Adrenal gland (tissue), 9 donors: ENCODE measurements at regions not wholly inside any gene's neighbourhood (a gene's known extent, or its start where the extent isn't known, plus 50 kb on each side); places are given as distances from the start of the nearest gene placed in this dataset.

Source experiments
- DNase-seq, 7 donors: peaks; one replicate each; pipeline ENCODE4 v3.0.0-alpha.2; 2019 to 2020
- H3K27ac ChIP-seq, 5 donors: fragments of 200-600 bp; sonication (generic) in 4 of 5; 1 replicate in 3 of 5; 2 replicates in 2 of 5; pipeline versions ENCODE4 v1.5.1 to v1.8.0; 2016 to 2020; ENCODE audit warnings: mild to moderate bottlenecking in 1 of 5
- H3K27me3 ChIP-seq: fragments of 200-600 bp; 2 replicates; pipeline ENCODE4 v1.8.0; 2021
- H3K36me3 ChIP-seq, 2 donors: fragments of 200-600 bp; replicated peaks in 1 of 2; 1 replicate in 1 of 2; 2 replicates in 1 of 2; pipeline versions ENCODE4 v1.5.1 to v1.8.0; 2018 to 2022
- H3K4me1 ChIP-seq, 2 donors: fragments of 200-600 bp; replicated peaks in 1 of 2; 1 replicate in 1 of 2; 2 replicates in 1 of 2; pipeline versions ENCODE4 v1.5.1 to v1.8.0; 2018 to 2021
- H3K4me3 ChIP-seq, 4 donors: fragments of 200-600 bp; sonication (generic) in 3 of 4; one replicate each; pipeline ENCODE4 v1.5.1; 2016 to 2018
- H3K9me3 ChIP-seq, 3 donors: fragments of 200-600 bp; sonication (generic) in 1 of 3; replicated peaks in 1 of 3; 1 replicate in 2 of 3; 2 replicates in 1 of 3; pipeline versions ENCODE4 v1.5.1 to v1.8.0; 2016 to 2021
- POLR2A ChIP-seq, 2 donors: fragments of 450-650 bp; IDR thresholded peaks; one replicate each; pipeline ENCODE4 v1.6.1; 2017; ENCODE audit warnings: antibody characterized with exemption in 2 of 2, mild to moderate bottlenecking in 2 of 2, moderate library complexity in 1 of 2
- WGBS, 4 donors: extraction: QIAGEN DNeasy Blood & Tissue Kit in 2 of 4; methylation state at CpG; one replicate each; pipeline versions ENCODE4 v1.1.5 to v1.1.7; 2013 to 2017; 5-methylcytosine and 5-hydroxymethylcytosine counted together
- intact Hi-C, 2 donors: fragments of 100-400 bp; cut with DNase I; formaldehyde crosslinking; loops; one replicate each; pipeline versions ENCODE4 v1.14.1 to v1.15.0; 2022 to 2023
- TF ChIP-seq, protein P1 (sequence below), 6 experiments: fragments of 450-650 bp in 4 of 6; fragments of 200-600 bp in 2 of 6; sonication (generic) in 1 of 6; IDR thresholded peaks; 1 replicate in 5 of 6; 2 replicates in 1 of 6; pipeline versions ENCODE4 v1.5.1 to v1.8.0; 2016 to 2021; ENCODE audit warnings: antibody characterized with exemption in 6 of 6, mild to moderate bottlenecking in 2 of 6, moderate library complexity in 1 of 6
- donor health status: healthy with polysubstance abuse.
- donor health status: Bipolar disorder and iron deficiency.
- donor health status: DM: yes; HTN: yes; CAD: no.
- donor health status: DM: no; HTN: no; CAD: no.
- donor health status: DM: no; HTN: no; CAD: no.

DNA sequence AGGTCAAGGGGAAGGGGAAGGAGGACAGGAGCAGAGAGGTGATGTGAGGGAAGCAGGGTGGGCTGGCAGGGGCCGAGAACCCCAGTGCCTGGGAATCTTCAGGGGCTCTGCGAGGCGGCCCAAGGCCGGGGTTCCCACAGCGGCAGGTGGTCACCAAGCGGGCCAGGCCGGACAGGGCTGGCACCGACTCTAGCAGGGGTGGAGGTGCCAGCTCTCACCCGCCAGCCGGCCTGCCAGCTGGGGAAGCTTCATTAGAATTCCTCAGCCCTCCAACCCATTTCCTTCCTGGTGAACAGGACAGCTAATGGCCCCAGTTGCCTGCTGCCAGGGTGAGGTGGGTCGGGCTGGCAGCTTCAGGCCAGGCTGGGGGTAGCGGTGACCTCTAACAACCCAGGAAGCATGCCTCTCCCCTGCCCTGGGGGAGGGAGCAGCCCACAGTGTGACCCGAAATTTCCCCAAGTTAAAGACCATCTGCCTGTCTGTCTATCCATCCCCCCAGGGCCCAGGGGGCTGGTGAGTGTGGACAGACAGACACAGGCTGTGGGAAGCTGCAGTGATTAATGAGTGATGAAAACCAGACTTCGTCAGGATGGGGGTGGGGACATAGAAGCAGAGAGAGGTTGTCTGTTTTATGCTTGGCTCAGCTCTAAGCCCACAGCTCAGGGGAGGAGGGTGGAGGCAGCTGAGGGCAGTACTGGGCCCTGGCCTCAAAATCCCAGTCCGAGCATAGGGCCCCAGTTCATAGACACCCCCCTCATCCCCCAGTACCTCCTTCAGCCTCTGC lies 144.1 kb downstream of the ZFP36L2 start:
- 66 to 79% (median 70%) methylated on average over 8 to 15 of the region's 15 CpGs for WGBS, 4 donors
- DNase-seq: peak in 4 of 7 donors; percentile 54 to 78 (median 58)
- peaks cover 38 to 54% of the 10 kb centered on the region in 2 donors for H3K4me1 ChIP-seq
- TF ChIP-seq, protein P1, sequence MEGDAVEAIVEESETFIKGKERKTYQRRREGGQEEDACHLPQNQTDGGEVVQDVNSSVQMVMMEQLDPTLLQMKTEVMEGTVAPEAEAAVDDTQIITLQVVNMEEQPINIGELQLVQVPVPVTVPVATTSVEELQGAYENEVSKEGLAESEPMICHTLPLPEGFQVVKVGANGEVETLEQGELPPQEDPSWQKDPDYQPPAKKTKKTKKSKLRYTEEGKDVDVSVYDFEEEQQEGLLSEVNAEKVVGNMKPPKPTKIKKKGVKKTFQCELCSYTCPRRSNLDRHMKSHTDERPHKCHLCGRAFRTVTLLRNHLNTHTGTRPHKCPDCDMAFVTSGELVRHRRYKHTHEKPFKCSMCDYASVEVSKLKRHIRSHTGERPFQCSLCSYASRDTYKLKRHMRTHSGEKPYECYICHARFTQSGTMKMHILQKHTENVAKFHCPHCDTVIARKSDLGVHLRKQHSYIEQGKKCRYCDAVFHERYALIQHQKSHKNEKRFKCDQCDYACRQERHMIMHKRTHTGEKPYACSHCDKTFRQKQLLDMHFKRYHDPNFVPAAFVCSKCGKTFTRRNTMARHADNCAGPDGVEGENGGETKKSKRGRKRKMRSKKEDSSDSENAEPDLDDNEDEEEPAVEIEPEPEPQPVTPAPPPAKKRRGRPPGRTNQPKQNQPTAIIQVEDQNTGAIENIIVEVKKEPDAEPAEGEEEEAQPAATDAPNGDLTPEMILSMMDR (IDR thresholded peaks at IDR 0.05): no peak
- no peak for TF ChIP-seq POLR2A (IDR thresholded peaks at IDR 0.05)
- no peak overlapping the region for H3K4me3 ChIP-seq
- H3K36me3 ChIP-seq: no peaks in the 10 kb centered on the region
- intact Hi-C loops: no loop called here
- peak overlapping the region; percentile 1 to 91 (median 76) for H3K27ac ChIP-seq
- H3K27me3 ChIP-seq: no peaks in the 10 kb centered on the region
- no peaks in the 10 kb centered on the region for H3K9me3 ChIP-seq

DNA sequence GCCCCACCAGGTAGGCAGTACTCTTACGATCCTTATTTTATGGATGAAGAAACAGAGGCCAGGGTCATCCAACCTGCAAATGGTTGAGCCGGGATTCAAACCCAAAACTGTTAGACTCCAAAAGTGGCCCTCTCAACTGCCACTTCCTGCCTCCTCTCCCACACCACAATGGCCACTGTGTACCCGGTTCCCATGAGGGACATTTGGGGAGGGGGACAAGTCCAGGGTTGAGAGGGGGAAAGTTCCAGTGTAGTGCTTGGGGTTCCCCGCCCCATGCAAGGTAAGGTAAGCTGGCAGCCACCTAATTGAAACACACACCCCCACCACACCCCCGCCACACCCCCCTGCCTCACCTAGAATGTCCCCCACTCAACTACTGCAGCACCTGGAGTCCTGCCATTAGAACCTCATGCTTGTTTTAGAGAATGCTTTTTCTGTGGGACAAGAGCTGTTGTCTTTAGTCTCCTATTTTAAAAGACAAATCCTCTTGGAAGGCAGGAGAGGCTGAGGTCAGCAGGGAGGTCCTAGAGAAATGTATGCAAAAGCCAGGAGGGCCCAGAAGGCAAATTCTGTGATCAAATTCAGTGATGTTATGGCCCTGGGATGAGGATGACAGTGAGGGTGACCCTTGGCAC lies 145.2 kb downstream of the ZFP36L2 start:
- 93 to 100% (median 94%) methylated on average over 4 to 5 of the region's 5 CpGs for WGBS, 4 donors
- TF ChIP-seq POLR2A (IDR thresholded peaks at IDR 0.05): no peak
- H3K4me3 ChIP-seq: no peak overlapping the region
- H3K9me3 ChIP-seq: no peaks in the 10 kb centered on the region
- H3K27me3 ChIP-seq: no peaks in the 10 kb centered on the region
- intact Hi-C loops: no loop called here
- H3K27ac ChIP-seq: peak overlapping the region in 3 of 5 donors; percentile 71 to 91 (median 88)
- no peaks in the 10 kb centered on the region for H3K36me3 ChIP-seq
- peaks cover 33 to 52% of the 10 kb centered on the region in 2 donors for H3K4me1 ChIP-seq
- DNase-seq: peak in 1 of 7 donors; percentile 11

DNA sequence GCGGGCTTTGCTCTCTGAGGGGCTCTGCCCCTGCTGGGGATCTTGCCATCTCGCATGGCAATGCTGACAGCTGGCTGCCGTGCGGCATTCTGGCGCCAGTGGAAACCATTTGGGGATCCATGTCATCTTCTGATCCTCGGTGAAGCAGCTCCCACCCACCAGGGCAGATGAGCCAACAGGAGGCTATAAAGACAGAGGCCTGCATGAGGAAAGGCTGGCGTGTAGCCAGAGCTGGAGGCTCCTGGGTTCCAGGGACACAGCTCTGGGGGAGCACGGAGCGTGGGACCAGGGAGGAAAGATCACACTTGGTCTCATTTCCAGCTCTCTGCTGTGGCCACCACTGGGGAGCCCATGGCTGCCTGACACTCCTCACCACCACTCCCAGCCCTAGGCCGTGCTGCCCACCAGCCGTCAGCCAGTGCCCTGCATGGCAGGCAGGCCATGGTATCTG lies 145.8 kb downstream of the ZFP36L2 start:
- no peak overlapping the region for H3K4me3 ChIP-seq
- 85 to 96% (median 92%) methylated on average over 4 to 11 of the region's 11 CpGs for WGBS, 4 donors
- peak overlapping the region in 1 of 5 donors; percentile 91 for H3K27ac ChIP-seq
- H3K27me3 ChIP-seq: no peaks in the 10 kb centered on the region
- TF ChIP-seq, protein P1 (IDR thresholded peaks at IDR 0.05): no peak
- no peak for TF ChIP-seq POLR2A (IDR thresholded peaks at IDR 0.05)
- H3K4me1 ChIP-seq: peaks cover 39 to 52% of the 10 kb centered on the region in 2 donors
- no peaks in the 10 kb centered on the region for H3K9me3 ChIP-seq
- H3K36me3 ChIP-seq: no peaks in the 10 kb centered on the region
- intact Hi-C loops: no loop called here
- no peak for DNase-seq

DNA sequence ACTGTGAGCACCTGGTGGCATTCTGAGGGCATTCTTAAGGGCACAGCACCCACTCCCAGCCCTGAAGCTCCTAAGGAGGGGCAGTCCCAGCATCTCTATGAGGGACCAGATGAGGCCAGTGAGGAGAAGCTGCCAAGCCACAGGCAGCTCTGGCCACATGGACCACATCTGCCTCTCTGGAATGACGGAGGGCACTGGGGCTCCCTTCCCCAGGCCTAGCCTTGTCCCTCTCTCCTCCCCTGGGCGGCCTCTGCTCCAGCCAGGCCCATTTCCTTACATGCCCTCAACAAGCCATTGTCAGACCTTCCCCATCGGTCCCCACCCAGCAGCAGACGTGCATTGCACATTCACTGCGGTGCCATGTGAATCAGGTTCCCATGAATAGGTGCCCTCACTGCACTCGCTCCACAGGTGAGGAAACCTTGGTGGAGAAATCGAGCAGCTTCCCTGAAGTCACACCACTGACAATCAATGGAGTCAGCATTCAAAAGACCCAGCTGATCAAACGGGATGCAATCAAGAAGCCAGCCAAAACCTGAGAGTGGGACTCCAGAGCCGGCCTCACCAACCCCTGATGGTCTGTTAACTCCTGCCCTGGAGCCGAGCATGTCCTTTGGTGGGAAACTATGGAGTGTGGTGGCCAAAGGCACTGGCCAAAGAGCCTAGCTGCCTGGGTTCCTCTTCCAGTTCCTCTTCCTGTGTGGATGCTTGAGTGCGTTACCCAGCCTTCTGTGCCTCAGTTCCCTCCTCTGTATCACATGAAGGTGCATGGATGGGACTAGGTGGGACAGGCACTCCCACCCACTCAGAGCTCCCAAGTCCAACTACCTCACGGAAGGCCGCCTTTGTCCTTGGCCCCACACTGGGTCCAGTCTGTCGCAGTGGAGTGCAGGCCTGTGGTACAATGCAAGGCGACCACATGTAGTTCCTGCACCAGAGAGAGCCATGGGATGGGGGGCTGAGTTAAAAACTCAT lies 147.3 kb downstream of the ZFP36L2 start:
- H3K27ac ChIP-seq: no peak overlapping the region
- H3K4me1 ChIP-seq: peaks cover 41 to 52% of the 10 kb centered on the region in 2 donors
- peak in 2 of 7 donors; percentile 7 to 11 for DNase-seq
- H3K36me3 ChIP-seq: no peaks in the 10 kb centered on the region
- no peaks in the 10 kb centered on the region for H3K9me3 ChIP-seq
- no peaks in the 10 kb centered on the region for H3K27me3 ChIP-seq
- no peak for TF ChIP-seq POLR2A (IDR thresholded peaks at IDR 0.05)
- TF ChIP-seq, protein P1 (IDR thresholded peaks at IDR 0.05): no peak
- intact Hi-C loops: no loop called here
- H3K4me3 ChIP-seq: no peak overlapping the region
- WGBS, 4 donors: 93 to 95% (median 93%) methylated on average over 11 to 15 of the region's 15 CpGs
